IPS-18a (cell line): ENCODE measurements at regions not wholly inside any gene's neighbourhood (a gene's known extent, or its start where the extent isn't known, plus 50 kb on each side); places are given as distances from the start of the nearest gene placed in this dataset.

Experiments used
- H3K27ac ChIP-seq: one replicate; pipeline ENCODE4 v1.5.1; 2013; ENCODE audit warnings: low read length
- H3K27me3 ChIP-seq: one replicate; pipeline ENCODE4 v1.6.1; 2013; ENCODE audit warnings: mild to moderate bottlenecking, low read length; ENCODE audit not compliant: control insufficient read depth, insufficient read depth
- H3K36me3 ChIP-seq: one replicate; pipeline ENCODE4 v1.6.1; 2013; ENCODE audit warnings: low read depth, low read length; ENCODE audit not compliant: control insufficient read depth
- H3K4me1 ChIP-seq: one replicate; pipeline ENCODE4 v1.6.1; 2013; ENCODE audit warnings: low read depth, low read length; ENCODE audit not compliant: control insufficient read depth
- H3K4me3 ChIP-seq: one replicate; pipeline ENCODE4 v1.5.1; 2013; ENCODE audit warnings: low read length
- H3K9ac ChIP-seq: one replicate; pipeline ENCODE4 v1.6.1; 2013; ENCODE audit warnings: mild to moderate bottlenecking, low read length, moderate library complexity
- H3K9me3 ChIP-seq: one replicate; pipeline ENCODE4 v1.6.1; 2013; ENCODE audit warnings: low read depth, low read length; ENCODE audit not compliant: control insufficient read depth

GRCh38 chr18:66209656-66210055 lies 394.2 kb downstream of the CDH19 start:
- no peak overlapping the region for H3K9ac ChIP-seq
- H3K27me3 ChIP-seq: no peaks in the 10 kb centered on the region
- H3K27ac ChIP-seq: no peak overlapping the region
- H3K36me3 ChIP-seq: no peaks in the 10 kb centered on the region
- no peak overlapping the region for H3K4me3 ChIP-seq
- H3K4me1 ChIP-seq: no peaks in the 10 kb centered on the region
- H3K9me3 ChIP-seq: no peaks in the 10 kb centered on the region

- H3K36me3 ChIP-seq: no peaks in the 10 kb centered on the region
- H3K27ac ChIP-seq: no peak overlapping the region
- no peak overlapping the region for H3K9ac ChIP-seq
- no peaks in the 10 kb centered on the region for H3K27me3 ChIP-seq
- H3K4me3 ChIP-seq: no peak overlapping the region
- no peaks in the 10 kb centered on the region for H3K4me1 ChIP-seq
- H3K9me3 ChIP-seq: no peaks in the 10 kb centered on the region
Measured at GRCh38 chr18:66196805-66197204, 407.1 kb downstream of the CDH19 start.

- no peak overlapping the region for H3K9ac ChIP-seq
- H3K4me3 ChIP-seq: no peak overlapping the region
Measured at GRCh38 chr18:66193938-66194337, 410.0 kb downstream of the CDH19 start.

GRCh38 chr18:66193394-66193793 lies 410.5 kb downstream of the CDH19 start:
- Histone ChIP-seq H3K4me3 (no peak overlapping the region), H3K36me3 (no peaks in the 10 kb centered on the region), H3K27me3 (no peaks in the 10 kb centered on the region), H3K27ac (no peak overlapping the region), H3K9me3 (no peaks in the 10 kb centered on the region), H3K9ac (no peak overlapping the region), H3K4me1 (no peaks in the 10 kb centered on the region)

More at GRCh38 chr18:66193938-66194337, 410.0 kb downstream of the CDH19 start:
- no peaks in the 10 kb centered on the region for H3K9me3 ChIP-seq
- H3K4me1 ChIP-seq: no peaks in the 10 kb centered on the region
- no peak overlapping the region for H3K27ac ChIP-seq
- H3K27me3 ChIP-seq: no peaks in the 10 kb centered on the region
- H3K36me3 ChIP-seq: no peaks in the 10 kb centered on the region

GRCh38 chr18:66168685-66169235 lies 417.9 kb downstream of the CDH7 start:
- no peaks in the 10 kb centered on the region for H3K36me3 ChIP-seq
- H3K4me1 ChIP-seq: no peaks in the 10 kb centered on the region
- no peak overlapping the region for H3K4me3 ChIP-seq
- no peaks in the 10 kb centered on the region for H3K9me3 ChIP-seq
- H3K9ac ChIP-seq: no peak overlapping the region
- no peak overlapping the region for H3K27ac ChIP-seq
- H3K27me3 ChIP-seq: no peaks in the 10 kb centered on the region

- H3K27me3 ChIP-seq: no peaks in the 10 kb centered on the region
Measured at GRCh38 chr18:66167829-66168684, 417.2 kb downstream of the CDH7 start.

GRCh38 chr18:66160007-66160406 lies 409.2 kb downstream of the CDH7 start:
- Histone ChIP-seq H3K9ac (no peak overlapping the region), H3K27ac (no peak overlapping the region), H3K4me1 (no peaks in the 10 kb centered on the region), H3K9me3 (no peaks in the 10 kb centered on the region), H3K27me3 (no peaks in the 10 kb centered on the region), H3K36me3 (no peaks in the 10 kb centered on the region), H3K4me3 (no peak overlapping the region)

More at GRCh38 chr18:66167829-66168684, 417.2 kb downstream of the CDH7 start:
- Histone ChIP-seq H3K4me3 (no peak overlapping the region), H3K9ac (no peak overlapping the region), H3K36me3 (no peaks in the 10 kb centered on the region), H3K27ac (no peak overlapping the region), H3K4me1 (no peaks in the 10 kb centered on the region), H3K9me3 (no peaks in the 10 kb centered on the region)

- no peak overlapping the region for H3K9ac ChIP-seq
- no peaks in the 10 kb centered on the region for H3K27me3 ChIP-seq
- H3K4me1 ChIP-seq: no peaks in the 10 kb centered on the region
- no peak overlapping the region for H3K27ac ChIP-seq
- no peak overlapping the region for H3K4me3 ChIP-seq
- no peaks in the 10 kb centered on the region for H3K9me3 ChIP-seq
- no peaks in the 10 kb centered on the region for H3K36me3 ChIP-seq
Measured at GRCh38 chr18:66159451-66159850, 408.6 kb downstream of the CDH7 start.

- H3K27ac ChIP-seq: no peak overlapping the region
- no peak overlapping the region for H3K9ac ChIP-seq
- no peak overlapping the region for H3K4me3 ChIP-seq
- no peaks in the 10 kb centered on the region for H3K27me3 ChIP-seq
- no peaks in the 10 kb centered on the region for H3K9me3 ChIP-seq
- no peaks in the 10 kb centered on the region for H3K36me3 ChIP-seq
- no peaks in the 10 kb centered on the region for H3K4me1 ChIP-seq
Measured at GRCh38 chr18:66156946-66157687, 406.3 kb downstream of the CDH7 start.

- Histone ChIP-seq H3K9ac (no peak overlapping the region), H3K4me3 (no peak overlapping the region), H3K9me3 (no peaks in the 10 kb centered on the region), H3K27ac (no peak overlapping the region), H3K4me1 (no peaks in the 10 kb centered on the region), H3K36me3 (no peaks in the 10 kb centered on the region), H3K27me3 (no peaks in the 10 kb centered on the region)
Measured at GRCh38 chr18:66150650-66151049, 399.8 kb downstream of the CDH7 start.

- no peaks in the 10 kb centered on the region for H3K4me1 ChIP-seq
- no peak overlapping the region for H3K9ac ChIP-seq
- no peaks in the 10 kb centered on the region for H3K9me3 ChIP-seq
Measured at GRCh38 chr18:66143029-66143428, 392.2 kb downstream of the CDH7 start.

More at GRCh38 chr18:66143029-66143428, 392.2 kb downstream of the CDH7 start:
- H3K27ac ChIP-seq: no peak overlapping the region
- H3K4me3 ChIP-seq: no peak overlapping the region
- H3K36me3 ChIP-seq: no peaks in the 10 kb centered on the region
- no peaks in the 10 kb centered on the region for H3K27me3 ChIP-seq
